Endodermal cell (in vitro differentiated cells): ENCODE measurements at regions not wholly inside any gene's neighbourhood (a gene's known extent, or its start where the extent isn't known, plus 50 kb on each side); places are given as distances from the start of the nearest gene placed in this dataset.

Experiments
- DNase-seq: peaks from one replicate; pipeline ENCODE4 v3.0.0-alpha.2; 2017
- H3K27ac ChIP-seq: 2 replicates; pipeline ENCODE4 v1.5.1; 2013; ENCODE audit warnings: mild to moderate bottlenecking, low read depth, low read length, moderate library complexity
- H3K27me3 ChIP-seq: 2 replicates; pipeline ENCODE4 v1.6.1; 2013; ENCODE audit warnings: mild to moderate bottlenecking, low read length, moderate library complexity; ENCODE audit not compliant: insufficient read depth, control insufficient read depth, poor library complexity, severe bottlenecking
- H3K36me3 ChIP-seq: 2 replicates; pipeline ENCODE4 v1.7.0; 2013; ENCODE audit warnings: mild to moderate bottlenecking, low read length, moderate library complexity; ENCODE audit not compliant: control insufficient read depth, insufficient read depth
- H3K4me1 ChIP-seq: one replicate; pipeline ENCODE4 v1.7.0; 2013; ENCODE audit warnings: low read length; ENCODE audit not compliant: control insufficient read depth, insufficient read depth
- H3K4me3 ChIP-seq: 2 replicates; pipeline ENCODE4 v1.5.1; 2013; ENCODE audit warnings: mild to moderate bottlenecking, low read length, moderate library complexity
- H3K9ac ChIP-seq: 2 replicates; pipeline ENCODE4 v1.6.1; 2013; ENCODE audit warnings: mild to moderate bottlenecking, low read length, moderate library complexity; ENCODE audit not compliant: poor library complexity, severe bottlenecking; ENCODE audit errors: extremely low read depth
- H3K9me3 ChIP-seq: 2 replicates; pipeline ENCODE4 v1.6.1; 2013; ENCODE audit warnings: mild to moderate bottlenecking, low read length, moderate library complexity; ENCODE audit not compliant: control insufficient read depth
- H3K27ac Mint-ChIP-seq: 2 replicates; pipeline ENCODE4 v1.8.0; 2020; ENCODE audit warnings: mixed read lengths
- H3K27me3 Mint-ChIP-seq: 2 replicates; pipeline ENCODE4 v1.8.0; 2021; ENCODE audit warnings: mild to moderate bottlenecking, mixed read lengths; ENCODE audit not compliant: insufficient read depth
- H3K36me3 Mint-ChIP-seq: 2 replicates; pipeline ENCODE4 v1.8.0; 2020; ENCODE audit warnings: low read depth, mixed read lengths
- H3K4me1 Mint-ChIP-seq: 2 replicates; pipeline ENCODE4 v1.8.0; 2020; ENCODE audit warnings: mixed read lengths
- H3K4me3 Mint-ChIP-seq: 2 replicates; pipeline ENCODE4 v1.8.0; 2020; ENCODE audit warnings: mild to moderate bottlenecking, moderate library complexity, mixed read lengths
- H3K9me3 Mint-ChIP-seq: 2 replicates; pipeline ENCODE4 v1.8.0; 2020; ENCODE audit warnings: mild to moderate bottlenecking, mixed read lengths
- WGBS, 2 experiments: methylation state at CpG; one replicate each; pipeline versions ENCODE4 v1.1.5 to v1.1.7; 2013; ENCODE audit warnings: missing lambda C conversion rate in 2 of 2, mixed read lengths in 1 of 2; ENCODE audit not compliant: insufficient coverage in 1 of 2, insufficient read length in 1 of 2; 5-methylcytosine and 5-hydroxymethylcytosine counted together
- TF ChIP-seq, protein P1 (sequence below): fragments of 200-600 bp; sonication (generic); conservative IDR thresholded peaks from 2 replicates; pipeline ENCODE4 v1.5.0; 2021; ENCODE audit warnings: antibody characterized with exemption, mild to moderate bottlenecking

DNA sequence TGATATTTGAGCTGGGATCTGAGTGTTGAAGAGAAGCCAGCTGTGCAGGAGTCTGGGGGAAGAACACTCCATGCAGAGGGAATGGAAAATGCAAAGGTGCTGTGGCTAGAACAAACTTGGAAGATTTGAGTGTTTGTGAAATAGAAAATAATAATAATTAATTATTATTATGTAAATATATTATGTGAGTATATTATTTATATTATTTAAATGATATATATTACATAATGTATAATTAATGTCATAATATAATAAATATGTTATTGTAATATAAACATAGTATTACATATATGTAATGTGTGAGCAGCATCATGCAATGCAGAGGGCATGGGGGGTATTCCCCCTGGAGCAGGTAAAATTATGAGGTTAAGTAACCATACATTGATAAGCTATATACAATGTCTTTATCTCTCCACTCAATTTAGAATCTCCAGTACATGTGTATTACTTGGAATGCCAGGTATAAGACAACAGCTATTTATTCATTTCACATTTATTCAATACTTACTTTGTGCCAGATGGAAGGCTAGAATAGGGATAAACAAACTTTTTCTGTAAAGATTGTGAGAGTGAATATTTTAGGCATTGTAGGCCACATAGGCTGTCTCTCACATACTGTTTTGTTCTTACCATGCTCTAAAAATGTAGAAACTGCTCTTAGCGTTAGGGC, 218.6 kb downstream of the MTHFS start:
- no peak overlapping the region for H3K27ac ChIP-seq
- H3K4me1 Mint-ChIP-seq, result peaks cover 35% of the 10 kb centered on the region
- no peaks in the 10 kb centered on the region for H3K9me3 ChIP-seq
- no peak overlapping the region for H3K4me3 Mint-ChIP-seq
- no peak overlapping the region for H3K27ac Mint-ChIP-seq
- peaks cover 5% of the 10 kb centered on the region for H3K4me1 ChIP-seq
- no peaks in the 10 kb centered on the region for H3K9me3 Mint-ChIP-seq
- no peaks in the 10 kb centered on the region for H3K36me3 Mint-ChIP-seq
- no peaks in the 10 kb centered on the region for H3K36me3 ChIP-seq
- TF ChIP-seq, protein P1, sequence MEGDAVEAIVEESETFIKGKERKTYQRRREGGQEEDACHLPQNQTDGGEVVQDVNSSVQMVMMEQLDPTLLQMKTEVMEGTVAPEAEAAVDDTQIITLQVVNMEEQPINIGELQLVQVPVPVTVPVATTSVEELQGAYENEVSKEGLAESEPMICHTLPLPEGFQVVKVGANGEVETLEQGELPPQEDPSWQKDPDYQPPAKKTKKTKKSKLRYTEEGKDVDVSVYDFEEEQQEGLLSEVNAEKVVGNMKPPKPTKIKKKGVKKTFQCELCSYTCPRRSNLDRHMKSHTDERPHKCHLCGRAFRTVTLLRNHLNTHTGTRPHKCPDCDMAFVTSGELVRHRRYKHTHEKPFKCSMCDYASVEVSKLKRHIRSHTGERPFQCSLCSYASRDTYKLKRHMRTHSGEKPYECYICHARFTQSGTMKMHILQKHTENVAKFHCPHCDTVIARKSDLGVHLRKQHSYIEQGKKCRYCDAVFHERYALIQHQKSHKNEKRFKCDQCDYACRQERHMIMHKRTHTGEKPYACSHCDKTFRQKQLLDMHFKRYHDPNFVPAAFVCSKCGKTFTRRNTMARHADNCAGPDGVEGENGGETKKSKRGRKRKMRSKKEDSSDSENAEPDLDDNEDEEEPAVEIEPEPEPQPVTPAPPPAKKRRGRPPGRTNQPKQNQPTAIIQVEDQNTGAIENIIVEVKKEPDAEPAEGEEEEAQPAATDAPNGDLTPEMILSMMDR, result no peak
- WGBS, 2 experiments, result 87 to 100% methylated on average over 1 of the region's 1 CpG
- no peaks in the 10 kb centered on the region for H3K27me3 ChIP-seq
- H3K9ac ChIP-seq, result no peak overlapping the region
- no peak for DNase-seq
- H3K27me3 Mint-ChIP-seq, result no peaks in the 10 kb centered on the region
- no peak overlapping the region for H3K4me3 ChIP-seq

DNA sequence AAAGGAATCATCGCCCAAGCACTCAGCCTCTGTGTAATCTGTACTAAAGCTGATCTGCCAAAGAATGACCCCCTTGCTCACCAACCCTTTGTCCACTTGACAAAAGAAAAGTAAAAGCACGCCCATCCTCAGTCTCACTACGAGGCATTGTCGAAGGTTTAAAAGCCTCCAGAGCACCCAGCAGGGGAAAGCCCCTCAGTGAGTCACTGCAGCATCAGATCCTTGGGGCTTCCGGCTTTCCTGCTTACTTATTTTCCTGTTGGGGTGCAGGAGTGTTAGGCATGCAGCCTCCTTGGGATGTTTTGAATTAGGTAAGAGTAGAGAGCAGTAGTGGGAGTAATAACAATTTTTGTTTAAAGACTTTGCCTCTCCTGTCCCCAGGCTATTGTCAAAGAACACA, 216.1 kb downstream of the MTHFS start:
- H3K4me1 ChIP-seq, result no peaks in the 10 kb centered on the region
- no peak overlapping the region for H3K4me3 ChIP-seq
- no peak overlapping the region for H3K27ac ChIP-seq
- no peak overlapping the region for H3K27ac Mint-ChIP-seq
- no peaks in the 10 kb centered on the region for H3K27me3 ChIP-seq
- no peaks in the 10 kb centered on the region for H3K9me3 Mint-ChIP-seq
- H3K4me3 Mint-ChIP-seq, result no peak overlapping the region
- TF ChIP-seq, protein P1, result no peak
- no peaks in the 10 kb centered on the region for H3K9me3 ChIP-seq
- no peaks in the 10 kb centered on the region for H3K27me3 Mint-ChIP-seq
- no peaks in the 10 kb centered on the region for H3K36me3 ChIP-seq
- H3K9ac ChIP-seq, result no peak overlapping the region
- WGBS, 2 experiments, result 52 to 68% methylated on average over 3 to 5 of the region's 5 CpGs
- peak; percentile 62 for DNase-seq
- peaks cover 25% of the 10 kb centered on the region for H3K4me1 Mint-ChIP-seq
- H3K36me3 Mint-ChIP-seq, result no peaks in the 10 kb centered on the region

DNA sequence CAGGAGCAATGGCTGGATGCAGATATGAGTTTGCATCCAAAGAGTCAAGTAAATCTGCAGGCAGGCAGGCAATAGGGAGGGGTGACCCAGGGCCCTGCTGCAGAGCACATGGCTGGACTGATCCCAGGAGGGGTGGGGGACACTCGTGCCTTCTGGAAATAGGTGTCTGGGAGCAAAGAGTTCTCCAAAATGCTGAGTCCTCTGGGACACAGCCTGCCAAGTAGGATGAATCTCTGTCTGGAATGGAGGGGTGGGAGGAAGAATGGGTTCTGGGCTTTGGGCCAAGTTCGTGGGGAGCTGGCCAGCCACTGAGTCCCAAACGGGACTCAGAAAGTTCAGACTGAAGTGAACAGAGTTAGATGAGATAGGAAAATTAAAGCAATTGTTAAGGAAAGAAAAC, 214.5 kb downstream of the MTHFS start:
- WGBS, 2 experiments, result 68 to 79% methylated on average over 3 of the region's 3 CpGs
- no peaks in the 10 kb centered on the region for H3K27me3 ChIP-seq
- H3K4me1 ChIP-seq, result no peaks in the 10 kb centered on the region
- no peak overlapping the region for H3K27ac ChIP-seq
- H3K4me3 ChIP-seq, result no peak overlapping the region
- Mint-ChIP-seq H3K27ac (no peak overlapping the region), H3K36me3 (no peaks in the 10 kb centered on the region), H3K9me3 (no peaks in the 10 kb centered on the region), H3K4me1 (peaks cover 20% of the 10 kb centered on the region), H3K27me3 (no peaks in the 10 kb centered on the region), H3K4me3 (no peak overlapping the region)
- TF ChIP-seq, protein P1, result no peak
- H3K9me3 ChIP-seq, result no peaks in the 10 kb centered on the region
- H3K36me3 ChIP-seq, result no peaks in the 10 kb centered on the region
- DNase-seq, result no peak
- no peak overlapping the region for H3K9ac ChIP-seq
